ENCODE measurements at regions not wholly inside any gene's neighbourhood (a gene's known extent, or its start where the extent isn't known, plus 50 kb on each side); places are given as distances from the start of the nearest gene placed in this dataset.

DNA sequence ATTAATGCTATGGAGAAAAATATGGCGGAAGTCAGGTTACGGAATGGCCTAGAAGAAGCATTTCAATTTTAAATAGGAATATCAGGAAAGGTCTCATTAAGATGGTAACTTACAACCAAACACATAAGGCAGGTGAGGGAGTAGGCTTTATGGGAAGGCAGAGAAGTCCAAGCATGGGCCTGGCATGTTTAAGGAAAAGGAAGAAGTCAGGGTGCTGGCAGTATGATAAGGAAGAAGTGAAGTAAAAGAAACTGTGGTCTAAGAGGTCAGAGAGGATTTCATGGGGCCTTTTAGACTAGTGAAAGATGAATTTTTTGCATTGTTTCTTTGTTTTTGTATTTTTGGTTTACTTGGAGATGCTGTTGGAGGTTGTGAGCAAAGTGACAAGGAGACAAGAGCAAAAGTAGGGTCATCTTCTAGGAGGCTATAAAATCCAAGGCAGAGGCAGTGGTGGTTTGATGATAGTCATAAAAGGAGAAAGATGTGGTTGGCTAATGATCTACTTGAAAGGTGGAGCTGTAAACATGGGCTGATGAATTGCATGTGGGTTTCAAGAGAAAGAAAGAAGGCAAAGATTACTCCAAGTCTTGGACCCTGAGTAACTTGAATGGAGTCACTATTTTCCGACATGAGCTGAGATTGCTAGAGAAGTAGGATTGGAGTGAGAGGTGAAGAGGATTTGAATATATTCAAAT, 354.3 kb downstream of the GPD2 start:
- TF ChIP-seq POLR2A (IDR thresholded peaks at IDR 0.05; ENCODE audit: low read length) (no peak), GATA1 (IDR thresholded peaks at IDR 0.05; ENCODE audit: low read depth, low read length) (no peak)

All from erythroblast (primary cell).